NCI-H187 treated with DMSO at 0.1 percent for 48 hours (cell line): ENCODE measurements at regions not wholly inside any gene's neighbourhood (a gene's known extent, or its start where the extent isn't known, plus 50 kb on each side); places are given as distances from the start of the nearest gene placed in this dataset.
A peak's percentile ranks its signal among the peaks of the same experiment; 100 is the strongest.
"Not testable (repeated sequence)": the region's sequence is repeated elsewhere in the genome, so short reads cannot be mapped to it uniquely, and the experiment has no call there.

Source experiments
- DNase-seq: peaks from one replicate; lab custom pipeline; 2025; lab: John Stamatoyannopoulos, UW

- no peak for DNase-seq
Measured at GRCh38 chr7:131961054-131961680, 404.7 kb upstream of the PODXL start.

GRCh38 chr7:131959106-131959812, 402.8 kb upstream of the PODXL start:
- no peak for DNase-seq

- no peak for DNase-seq
Measured at GRCh38 chr7:131957338-131958020, 401.1 kb upstream of the PODXL start.

DNA sequence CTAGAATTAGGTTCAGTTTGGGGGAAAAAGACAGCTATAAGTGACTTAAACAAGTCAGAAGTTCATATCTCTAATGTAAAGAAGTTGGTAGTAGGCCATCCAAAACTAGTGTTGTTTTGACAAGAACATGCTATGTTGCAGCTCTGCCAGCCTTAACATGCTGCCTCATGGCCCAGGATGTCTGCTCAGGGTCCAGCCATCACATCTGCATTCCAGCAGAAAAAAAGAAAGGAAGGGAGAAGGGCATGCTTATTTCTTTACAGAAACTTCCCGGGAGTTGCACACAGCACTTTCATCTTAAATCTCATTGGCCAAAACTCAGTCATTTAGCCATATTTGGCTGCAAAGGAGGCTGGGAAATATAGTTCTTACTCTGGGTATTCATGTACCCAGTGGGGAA, 400.4 kb upstream of the PODXL start:
- DNase-seq = no peak

DNA sequence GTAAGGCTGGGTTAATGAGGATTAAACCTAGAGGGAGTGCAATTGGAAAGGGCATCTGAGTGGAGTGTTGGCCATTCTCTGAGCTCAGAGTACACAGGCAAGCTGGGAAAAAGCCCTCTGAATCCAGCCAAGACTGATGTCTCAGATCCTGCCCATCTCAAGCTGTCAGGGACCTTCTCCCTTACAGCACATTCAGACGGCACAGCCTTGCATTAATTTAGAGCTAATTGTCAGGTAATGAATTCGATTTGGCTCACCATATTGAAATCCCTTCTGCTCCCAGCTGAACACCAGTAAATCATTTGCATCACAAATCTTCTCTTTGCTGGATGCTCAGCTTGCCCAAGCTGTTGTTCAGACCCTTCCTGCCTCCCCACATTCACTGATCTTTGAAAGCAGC, 399.3 kb upstream of the PODXL start:
- no peak for DNase-seq

GRCh38 chr7:131953184-131953583, 396.8 kb upstream of the PODXL start:
- DNase-seq = no peak

- DNase-seq = no peak
Measured at GRCh38 chr7:131952365-131952764, 395.9 kb upstream of the PODXL start.

DNA sequence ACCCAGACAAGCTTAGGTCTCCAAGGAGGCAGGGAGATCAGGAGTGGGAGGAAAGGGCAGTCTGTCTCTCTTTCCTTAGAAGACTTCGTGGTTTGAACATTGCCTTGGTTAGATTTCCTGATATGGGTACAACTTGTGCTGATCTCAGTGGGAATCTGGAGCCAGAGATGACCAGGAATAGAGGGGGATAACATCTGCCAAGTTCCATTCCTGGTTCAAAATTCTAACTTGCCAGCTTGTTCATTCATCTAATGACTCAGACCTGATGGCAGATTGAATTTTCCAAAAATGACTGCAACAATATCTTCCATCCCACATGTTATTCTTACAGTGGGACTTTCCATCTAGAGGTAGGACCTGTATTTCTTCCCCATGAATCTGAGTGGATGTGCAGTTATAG, 394.3 kb upstream of the PODXL start:
- DNase-seq = no peak

DNA sequence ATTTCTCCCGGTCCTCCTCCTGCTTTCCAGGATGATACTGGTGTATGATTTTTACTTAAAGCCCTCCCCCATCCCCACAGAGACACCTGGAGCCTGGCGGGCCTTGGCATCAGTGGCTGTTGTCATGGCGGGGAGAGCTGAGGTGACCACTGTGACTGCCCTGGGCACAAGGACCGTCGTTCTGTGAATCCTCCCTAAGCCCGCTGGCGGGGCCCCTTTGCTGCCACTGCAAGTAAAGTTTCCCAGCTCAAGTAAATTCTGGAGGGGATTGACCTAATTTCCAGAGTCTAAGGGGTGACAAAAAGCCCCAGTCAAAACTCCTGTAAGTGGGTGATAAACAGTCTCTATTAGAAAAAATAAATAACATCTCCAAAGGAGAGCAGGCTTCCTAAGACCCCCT, 393.2 kb upstream of the PODXL start:
- no peak for DNase-seq

- DNase-seq = no peak
Measured at GRCh38 chr7:131948434-131949053, 392.1 kb upstream of the PODXL start.

GRCh38 chr7:131947661-131948060, 391.2 kb upstream of the PODXL start:
- DNase-seq = no peak

DNA sequence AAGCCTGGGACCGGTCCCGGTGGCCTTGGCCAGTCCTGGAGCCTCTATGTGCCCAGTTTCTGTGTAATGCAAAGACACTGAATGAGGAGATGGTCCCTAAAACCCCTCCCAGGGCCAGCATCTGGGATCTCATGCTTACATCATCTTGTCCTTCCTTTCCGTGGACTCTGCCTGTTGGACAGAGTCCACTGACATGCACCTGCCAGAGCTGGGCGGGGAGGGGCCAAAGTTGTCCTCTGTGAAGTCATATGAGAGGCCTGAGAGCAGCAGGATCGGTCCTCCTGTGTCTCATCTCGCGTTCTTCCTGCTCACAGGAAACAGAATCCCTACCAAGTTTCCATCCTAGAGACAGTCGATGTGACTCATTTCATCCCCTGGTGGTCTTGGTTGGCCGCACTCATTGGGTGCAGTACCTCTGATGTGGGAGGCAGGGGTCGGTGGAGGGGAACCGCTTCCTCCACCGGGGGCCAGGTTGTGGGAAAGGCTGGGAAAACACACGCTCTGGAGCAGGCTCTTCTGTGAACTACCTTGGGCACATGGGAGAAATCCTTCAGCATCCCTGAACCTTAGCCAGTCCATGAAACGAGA, 389.6 kb upstream of the PODXL start:
- DNase-seq = no peak

GRCh38 chr7:131945313-131945911, 389.0 kb upstream of the PODXL start:
- DNase-seq = no peak

DNA sequence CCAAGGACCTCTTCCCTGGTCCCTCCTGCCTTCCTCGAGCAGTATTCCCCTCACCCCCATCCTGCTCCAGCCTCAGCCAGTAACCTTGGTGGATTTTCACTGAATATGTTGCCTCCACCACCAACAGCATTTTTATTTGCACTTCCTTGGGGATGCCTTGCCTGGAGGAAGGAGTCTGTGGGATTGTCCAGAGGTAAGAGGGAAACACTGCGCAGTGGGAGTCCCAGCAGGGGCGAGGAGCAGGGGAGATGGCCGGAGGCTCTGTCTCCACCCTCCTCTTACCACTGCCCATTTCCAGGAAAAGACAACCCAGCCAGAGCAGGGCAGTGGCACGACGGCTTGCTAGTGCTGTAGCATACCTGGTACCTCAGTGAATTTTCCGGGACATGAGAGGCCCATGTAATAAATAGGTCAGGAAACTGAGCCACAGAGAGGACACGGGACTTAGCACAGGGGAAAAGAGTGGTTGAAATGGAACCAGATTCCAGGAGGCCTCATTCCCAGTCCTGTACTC, 388.2 kb upstream of the PODXL start:
- no peak for DNase-seq

GRCh38 chr7:131943646-131944045, 387.2 kb upstream of the PODXL start:
- DNase-seq = peak; percentile 95

GRCh38 chr7:131943211-131943610, 386.8 kb upstream of the PODXL start:
- DNase-seq = no peak

- DNase-seq = no peak
Measured at GRCh38 chr7:131942287-131943150, 386.1 kb upstream of the PODXL start.

DNA sequence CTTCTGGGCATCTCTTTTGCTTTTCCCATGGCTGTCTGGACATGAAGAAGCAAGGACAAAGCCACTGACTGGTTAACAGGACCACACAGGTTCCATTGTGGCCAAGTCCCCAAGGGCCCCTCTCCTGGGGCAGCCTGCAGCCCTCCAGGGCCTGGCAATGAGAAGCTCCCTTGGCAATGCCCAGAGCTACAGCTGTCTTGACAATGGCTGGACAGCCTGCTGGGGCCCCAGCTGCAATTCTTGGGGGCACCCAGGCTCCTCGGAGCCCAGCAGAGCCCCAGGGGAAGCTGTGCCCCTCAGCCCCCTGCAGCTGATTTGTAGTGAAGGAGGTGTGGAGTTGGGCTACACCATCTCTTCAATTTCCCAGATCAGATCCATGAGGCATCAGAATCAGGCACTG, 384.9 kb upstream of the PODXL start:
- DNase-seq = no peak

- no peak for DNase-seq
Measured at GRCh38 chr7:131940621-131941165, 384.3 kb upstream of the PODXL start.

- DNase-seq = not testable (repeated sequence)
Measured at GRCh38 chr7:131938788-131939187, 382.4 kb upstream of the PODXL start.

- DNase-seq = no peak
Measured at GRCh38 chr7:131937868-131938267, 381.4 kb upstream of the PODXL start.
